ENCODE measurements at regions not wholly inside any gene's neighbourhood (a gene's known extent, or its start where the extent isn't known, plus 50 kb on each side); places are given as distances from the start of the nearest gene placed in this dataset.

- WGBS (ENCODE audit: low lambda C conversion rate), result 13% methylated on average over 30 of the region's 30 CpGs
- intact Hi-C loops (cut with micrococcal nuclease; ENCODE audit: unreplicated experiment), result no loop called here
- TF ChIP-seq NR2F2 (IDR thresholded peaks at IDR 0.05; ENCODE audit: borderline replicate concordance, low read depth) (no peak), GLI4 (CRISPR knock-in tag; IDR thresholded peaks at IDR 0.05; ENCODE audit: borderline replicate concordance) (no peak), PRMT3 (CRISPR knock-in tag; IDR thresholded peaks at IDR 0.05; ENCODE audit: borderline replicate concordance, low read depth) (no peak), IKZF1 (IDR thresholded peaks at IDR 0.05) (no peak), MLLT10 (CRISPR knock-in tag; IDR thresholded peaks at IDR 0.05) (no peak), GATA4 (IDR thresholded peaks at IDR 0.05; ENCODE audit: borderline replicate concordance, low read depth) (no peak), ARID5B (CRISPR knock-in tag; IDR thresholded peaks at IDR 0.05) (no peak), ZNF549 (CRISPR knock-in tag; IDR thresholded peaks at IDR 0.05) (no peak), SIN3A (IDR thresholded peaks at IDR 0.05; ENCODE audit: borderline replicate concordance, low read depth, low read length) (no peak), REPIN1 (CRISPR knock-in tag; IDR thresholded peaks at IDR 0.05; ENCODE audit: borderline replicate concordance, low read depth) (no peak), RXRA (CRISPR knock-in tag; IDR thresholded peaks at IDR 0.05) (no peak), ZBTB46 (CRISPR knock-in tag; IDR thresholded peaks at IDR 0.05; ENCODE audit: borderline replicate concordance) (no peak), DDIT3 (CRISPR knock-in tag; IDR thresholded peaks at IDR 0.05) (no peak), ATF5 (CRISPR knock-in tag; IDR thresholded peaks at IDR 0.05; ENCODE audit: low read depth) (no peak), ZNF510 (CRISPR knock-in tag; IDR thresholded peaks at IDR 0.05; ENCODE audit: low read depth) (no peak), PCBP1 (IDR thresholded peaks at IDR 0.05; ENCODE audit: borderline replicate concordance, low read depth, low read length) (no peak), ZNF678 (CRISPR knock-in tag; IDR thresholded peaks at IDR 0.05) (no peak), CHD2 (IDR thresholded peaks at IDR 0.05; ENCODE audit: low read depth, low read length) (no peak), XBP1 (CRISPR knock-in tag; IDR thresholded peaks at IDR 0.05) (no peak)
Measured at GRCh38 chr12:34296143-34297041, 274.1 kb downstream of the ALG10 start.

More at GRCh38 chr12:34296143-34297041, 274.1 kb downstream of the ALG10 start:
- CTCF ChIA-PET (ENCODE audit: low intra/inter-chr PET ratio, low total read pairs), result no interaction called here
- Histone ChIP-seq H3K36me3 (replicated peaks in 1 of 2; ENCODE audit: control insufficient read depth in 1 of 2, insufficient read depth in 2 of 2, low read length in 2 of 2) (no peaks in the 10 kb centered on the region), H3K79me2 (ENCODE audit: insufficient read depth, low read length) (no peaks in the 10 kb centered on the region), H3K9ac (ENCODE audit: insufficient read depth, low read depth, low read length) (no peak overlapping the region), H3K27me3 (ENCODE audit: control insufficient read depth in 1 of 2, insufficient read depth in 2 of 2, low read length in 2 of 2) (peaks cover 3 to 39% of the 10 kb centered on the region in 2 experiments; a peak in 2 of 5 replicates), H3K4me2 (ENCODE audit: low read depth, low read length) (no peak overlapping the region), H3K9me3 (ENCODE audit: low read length) (no peaks in the 10 kb centered on the region), H2AFZ (ENCODE audit: low read length) (no peak overlapping the region), H4K20me1 (ENCODE audit: insufficient read depth, low read length) (no peaks in the 10 kb centered on the region), H3K4me3 (replicated peaks in 1 of 3; ENCODE audit: insufficient read depth in 1 of 3, low read depth in 2 of 3, low read length in 3 of 3) (no peak overlapping the region), H3K4me1 (ENCODE audit: insufficient read depth, low read length) (no peaks in the 10 kb centered on the region), H3K27ac (ENCODE audit: extremely low read length, insufficient read depth, low read length) (no peak overlapping the region)
- in situ Hi-C loops (cut with HindIII; ENCODE audit: extremely low pct_ligation_motif_present, low pct_unique_long_range_greater_than_20kb), result no loop called here
- BruUV-seq (replicated peaks), result no TSS peak
- ATAC-seq, result no peak
- FAIRE-seq, result no peak
- POLR2A ChIA-PET, result no interaction called here
- no peak for DNase-seq (ENCODE audit: low spot score)

All from HepG2 (cell line).